ENCODE measurements at regions not wholly inside any gene's neighbourhood (a gene's known extent, or its start where the extent isn't known, plus 50 kb on each side); places are given as distances from the start of the nearest gene placed in this dataset.

GRCh38 chr5:92283521-92283920 lies 900.4 kb upstream of the ARRDC3 start:
- no peak for TF ChIP-seq CTCF (IDR thresholded peaks at IDR 0.05; ENCODE audit: low read depth, low read length, poor library complexity, severe bottlenecking)
- no peak for TF ChIP-seq EZH2phosphoT487 (IDR thresholded peaks at IDR 0.05; ENCODE audit: borderline replicate concordance, low read length)

All from DOHH2 (cell line).